HG03432 (cell line): ENCODE measurements at regions not wholly inside any gene's neighbourhood (a gene's known extent, or its start where the extent isn't known, plus 50 kb on each side); places are given as distances from the start of the nearest gene placed in this dataset.

Source experiments
- ATAC-seq: cut with Tn5 transposase; IDR thresholded peaks from one replicate; pipeline ENCODE4 v1.9.1; 2021; ENCODE audit warnings: mild to moderate bottlenecking, moderate library complexity; ENCODE audit not compliant: unreplicated experiment

GRCh38 chr3:66672830-66673229, 172.0 kb upstream of the LRIG1 start:
- ATAC-seq = no peak

GRCh38 chr3:66673293-66673692, 172.5 kb upstream of the LRIG1 start:
- no peak for ATAC-seq

GRCh38 chr3:66675366-66675765, 174.5 kb upstream of the LRIG1 start:
- no peak for ATAC-seq

- ATAC-seq = no peak
Measured at GRCh38 chr3:66692042-66692765, 191.4 kb upstream of the LRIG1 start.

- no peak for ATAC-seq
Measured at GRCh38 chr3:66692766-66693150, 191.9 kb upstream of the LRIG1 start.

GRCh38 chr3:66693461-66694031, 192.7 kb upstream of the LRIG1 start:
- no peak for ATAC-seq

- no peak for ATAC-seq
Measured at GRCh38 chr3:66702126-66702525, 201.3 kb upstream of the LRIG1 start.

- no peak for ATAC-seq
Measured at GRCh38 chr3:66703501-66703900, 202.7 kb upstream of the LRIG1 start.

- ATAC-seq = no peak
Measured at GRCh38 chr3:66705076-66705475, 204.3 kb upstream of the LRIG1 start.

- ATAC-seq = no peak
Measured at GRCh38 chr3:66706890-66707289, 206.1 kb upstream of the LRIG1 start.

GRCh38 chr3:66709532-66709931, 208.7 kb upstream of the LRIG1 start:
- no peak for ATAC-seq

GRCh38 chr3:66712210-66712609, 211.4 kb upstream of the LRIG1 start:
- no peak for ATAC-seq

GRCh38 chr3:66713921-66714320, 213.1 kb upstream of the LRIG1 start:
- no peak for ATAC-seq

GRCh38 chr3:66715806-66716205, 215.0 kb upstream of the LRIG1 start:
- ATAC-seq = no peak

GRCh38 chr3:66717806-66718205, 217.0 kb upstream of the LRIG1 start:
- ATAC-seq = no peak

GRCh38 chr3:66719796-66720356, 219.1 kb upstream of the LRIG1 start:
- no peak for ATAC-seq

- no peak for ATAC-seq
Measured at GRCh38 chr3:66720508-66720907, 219.7 kb upstream of the LRIG1 start.

GRCh38 chr3:66722675-66723074, 221.9 kb upstream of the LRIG1 start:
- no peak for ATAC-seq

- ATAC-seq = no peak
Measured at GRCh38 chr3:66723231-66723630, 222.4 kb upstream of the LRIG1 start.

- no peak for ATAC-seq
Measured at GRCh38 chr3:66729687-66730393, 229.0 kb upstream of the LRIG1 start.

GRCh38 chr3:66738625-66739365, 238.0 kb upstream of the LRIG1 start:
- ATAC-seq = no peak
